Mammary epithelial cell (primary cell): ENCODE measurements at regions not wholly inside any gene's neighbourhood (a gene's known extent, or its start where the extent isn't known, plus 50 kb on each side); places are given as distances from the start of the nearest gene placed in this dataset.

Experiments
- EZH2 ChIP-seq: IDR thresholded peaks from 2 replicates; pipeline ENCODE4 v1.6.1; 2012; ENCODE audit warnings: low read length, inconsistent platforms, borderline replicate concordance
- TF ChIP-seq, protein P1 (sequence below), 2 donors: IDR thresholded peaks in 1 of 2; conservative IDR thresholded peaks in 1 of 2; 2 replicates each; pipeline ENCODE4 v1.5.1; 2011 to 2012; ENCODE audit warnings: inconsistent platforms in 2 of 2, low read length in 2 of 2, mild to moderate bottlenecking in 2 of 2, control low read depth in 1 of 2, low read depth in 1 of 2; ENCODE audit not compliant: insufficient read depth in 1 of 2; ENCODE audit errors: extremely low read depth in 1 of 2

DNA sequence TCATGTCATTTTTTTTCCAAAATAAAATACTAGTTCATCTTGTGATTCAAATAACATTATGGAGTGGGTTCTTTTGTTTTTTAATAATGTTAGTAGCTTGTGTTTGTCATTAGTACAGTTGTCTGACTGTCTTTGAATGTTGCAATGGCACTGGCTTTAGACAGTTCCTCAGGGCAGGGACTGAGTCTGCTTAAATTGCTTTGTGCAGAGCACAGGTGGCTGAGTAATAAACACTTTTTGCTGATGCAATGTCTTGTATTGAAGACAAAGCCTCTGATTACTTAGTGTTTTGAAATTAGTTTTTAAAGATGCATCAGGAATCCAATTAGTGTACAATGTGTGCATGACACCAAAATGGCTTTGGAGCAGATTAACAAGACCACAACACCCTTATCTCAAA lies 88.7 kb upstream of the PCDH9 start:
- TF ChIP-seq, protein P1, sequence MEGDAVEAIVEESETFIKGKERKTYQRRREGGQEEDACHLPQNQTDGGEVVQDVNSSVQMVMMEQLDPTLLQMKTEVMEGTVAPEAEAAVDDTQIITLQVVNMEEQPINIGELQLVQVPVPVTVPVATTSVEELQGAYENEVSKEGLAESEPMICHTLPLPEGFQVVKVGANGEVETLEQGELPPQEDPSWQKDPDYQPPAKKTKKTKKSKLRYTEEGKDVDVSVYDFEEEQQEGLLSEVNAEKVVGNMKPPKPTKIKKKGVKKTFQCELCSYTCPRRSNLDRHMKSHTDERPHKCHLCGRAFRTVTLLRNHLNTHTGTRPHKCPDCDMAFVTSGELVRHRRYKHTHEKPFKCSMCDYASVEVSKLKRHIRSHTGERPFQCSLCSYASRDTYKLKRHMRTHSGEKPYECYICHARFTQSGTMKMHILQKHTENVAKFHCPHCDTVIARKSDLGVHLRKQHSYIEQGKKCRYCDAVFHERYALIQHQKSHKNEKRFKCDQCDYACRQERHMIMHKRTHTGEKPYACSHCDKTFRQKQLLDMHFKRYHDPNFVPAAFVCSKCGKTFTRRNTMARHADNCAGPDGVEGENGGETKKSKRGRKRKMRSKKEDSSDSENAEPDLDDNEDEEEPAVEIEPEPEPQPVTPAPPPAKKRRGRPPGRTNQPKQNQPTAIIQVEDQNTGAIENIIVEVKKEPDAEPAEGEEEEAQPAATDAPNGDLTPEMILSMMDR (conservative IDR thresholded peaks at IDR 0.05 in 1 of 2, IDR thresholded peaks at IDR 0.05 in 1 of 2; ENCODE audit: extremely low read depth in 1 of 2, insufficient read depth in 1 of 2, low read depth in 1 of 2, low read length in 2 of 2), result no peak
- no peak for TF ChIP-seq EZH2
